ENCODE measurements at regions not wholly inside any gene's neighbourhood (a gene's known extent, or its start where the extent isn't known, plus 50 kb on each side); places are given as distances from the start of the nearest gene placed in this dataset.

DNA sequence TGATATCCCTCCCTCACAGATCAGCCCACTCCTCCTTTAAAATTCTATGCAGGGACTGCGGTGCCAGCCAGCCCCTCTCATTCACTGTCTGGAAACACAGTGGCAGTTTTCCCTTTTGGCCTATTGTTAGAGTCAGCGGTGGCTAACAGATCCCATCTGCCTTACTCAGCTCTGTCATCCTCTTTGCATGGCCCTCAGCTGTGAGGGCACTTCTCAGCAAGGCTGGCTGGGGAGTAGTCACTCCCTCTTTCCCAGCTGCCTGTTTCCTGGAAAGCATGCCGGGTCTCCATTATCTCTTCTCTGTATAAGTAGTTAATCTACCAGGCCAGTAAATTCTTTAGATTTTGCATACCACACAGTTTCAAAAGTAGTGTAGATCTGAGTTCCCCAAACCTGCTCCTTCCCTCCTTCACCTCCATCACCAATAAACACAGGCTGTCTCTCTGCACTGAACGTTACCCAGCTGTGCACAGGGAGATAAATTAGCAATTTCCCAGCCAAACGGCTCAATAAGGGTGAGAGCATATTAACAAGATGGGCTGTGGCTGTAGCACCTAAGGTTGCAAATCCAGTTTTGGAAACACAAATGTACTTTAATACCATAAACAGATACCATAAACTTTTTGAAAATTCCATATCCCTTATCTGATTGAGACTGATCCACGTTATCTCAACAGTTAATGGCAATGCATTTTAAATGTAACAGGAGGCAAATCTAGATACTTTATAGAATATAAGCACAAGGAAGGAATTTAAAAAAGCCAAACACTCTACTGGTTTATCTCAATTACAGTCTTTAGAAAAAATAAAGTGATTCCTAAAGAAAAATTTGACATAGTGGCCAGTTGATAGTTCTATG is 229.3 kb downstream of the ANKRD50 start:
- TF ChIP-seq POLR2A (IDR thresholded peaks at IDR 0.05; ENCODE audit: low read length) = no peak
- TF ChIP-seq GATA1 (IDR thresholded peaks at IDR 0.05; ENCODE audit: low read depth, low read length) = no peak

Data from erythroblast (primary cell).